ENCODE measurements at regions not wholly inside any gene's neighbourhood (a gene's known extent, or its start where the extent isn't known, plus 50 kb on each side); places are given as distances from the start of the nearest gene placed in this dataset.

- Histone ChIP-seq H3K4me3 (no peak overlapping the region), H3K79me2 (replicated peaks; ENCODE audit: insufficient read depth) (no peaks in the 10 kb centered on the region), H3K36me3 (ENCODE audit: insufficient read depth) (peaks cover 4% of the 10 kb centered on the region), H2AFZ (no peak overlapping the region), H3F3A (replicated peaks; ENCODE audit: low read depth) (no peaks in the 10 kb centered on the region), H3K4me2 (no peak overlapping the region), H4K20me1 (replicated peaks; ENCODE audit: insufficient read depth) (no peaks in the 10 kb centered on the region), H3K9me2 (ENCODE audit: insufficient read depth) (no peaks in the 10 kb centered on the region), H3K27me3 (ENCODE audit: insufficient read depth) (no peaks in the 10 kb centered on the region), H3K27ac (ENCODE audit: low read depth) (no peak overlapping the region), H3K4me1 (ENCODE audit: insufficient read depth) (no peaks in the 10 kb centered on the region)
- H3K27ac Mint-ChIP-seq, result no peak overlapping the region
- DNase-seq (ENCODE audit: low spot score) (no peak), ATAC-seq (no peak)
- TF ChIP-seq REST (IDR thresholded peaks at IDR 0.05; ENCODE audit: unreplicated experiment), result no peak
- TF ChIP-seq ZNF331 (CRISPR knock-in tag; IDR thresholded peaks at IDR 0.05; ENCODE audit: low read depth), result no peak
- H3K4me3 Mint-ChIP-seq, result no peak overlapping the region
- H3K4me1 Mint-ChIP-seq, result no peaks in the 10 kb centered on the region
- H3K9me3 Mint-ChIP-seq, result peaks cover 100% of the 10 kb centered on the region
- peaks cover 59% of the 10 kb centered on the region for H3K36me3 Mint-ChIP-seq (ENCODE audit: low read depth)
- H3K27me3 Mint-ChIP-seq (ENCODE audit: insufficient read depth, low read depth, poor library complexity), result peaks cover 10% of the 10 kb centered on the region
Measured at GRCh38 chr22:47569389-47570299, 807.2 kb downstream of the TBC1D22A start.

- peaks cover 100% of the 10 kb centered on the region for H3K9me3 Mint-ChIP-seq
- Histone ChIP-seq H3F3A (replicated peaks; ENCODE audit: low read depth) (no peaks in the 10 kb centered on the region), H3K9me2 (ENCODE audit: insufficient read depth) (no peaks in the 10 kb centered on the region), H3K4me1 (ENCODE audit: insufficient read depth) (no peaks in the 10 kb centered on the region), H3K4me3 (no peak overlapping the region), H3K27ac (ENCODE audit: low read depth) (no peak overlapping the region), H3K36me3 (ENCODE audit: insufficient read depth) (peaks cover 4% of the 10 kb centered on the region), H3K4me2 (no peak overlapping the region), H4K20me1 (replicated peaks; ENCODE audit: insufficient read depth) (no peaks in the 10 kb centered on the region), H3K79me2 (replicated peaks; ENCODE audit: insufficient read depth) (no peaks in the 10 kb centered on the region), H2AFZ (no peak overlapping the region), H3K27me3 (ENCODE audit: insufficient read depth) (no peaks in the 10 kb centered on the region)
- peaks cover 57% of the 10 kb centered on the region for H3K36me3 Mint-ChIP-seq (ENCODE audit: low read depth)
- ATAC-seq (no peak), DNase-seq (ENCODE audit: low spot score) (no peak)
- peaks cover 8% of the 10 kb centered on the region for H3K27me3 Mint-ChIP-seq (ENCODE audit: insufficient read depth, low read depth, poor library complexity)
- H3K4me3 Mint-ChIP-seq, result no peak overlapping the region
- no peaks in the 10 kb centered on the region for H3K4me1 Mint-ChIP-seq
- H3K27ac Mint-ChIP-seq, result no peak overlapping the region
- TF ChIP-seq ZNF331 (CRISPR knock-in tag; IDR thresholded peaks at IDR 0.05; ENCODE audit: low read depth) (no peak), CREB1 (CRISPR knock-in tag; IDR thresholded peaks at IDR 0.05; ENCODE audit: low read depth) (no peak), POLR2AphosphoS5 (IDR thresholded peaks at IDR 0.05; ENCODE audit: low read depth) (no peak), EZH2phosphoT487 (IDR thresholded peaks at IDR 0.05; ENCODE audit: unreplicated experiment) (no peak), NANOG (IDR thresholded peaks at IDR 0.05; ENCODE audit: borderline replicate concordance) (no peak), ZNF462 (CRISPR knock-in tag; IDR thresholded peaks at IDR 0.05) (no peak)
Measured at GRCh38 chr22:47568700-47569099, 806.2 kb downstream of the TBC1D22A start.

Measured in GM23338 (cell line).